Endodermal cell (in vitro differentiated cells): ENCODE measurements at regions not wholly inside any gene's neighbourhood (a gene's known extent, or its start where the extent isn't known, plus 50 kb on each side); places are given as distances from the start of the nearest gene placed in this dataset.

Source experiments
- DNase-seq: peaks from one replicate; pipeline ENCODE4 v3.0.0-alpha.2; 2017
- H3K27ac ChIP-seq: 2 replicates; pipeline ENCODE4 v1.5.1; 2013; ENCODE audit warnings: mild to moderate bottlenecking, low read depth, low read length, moderate library complexity
- H3K27me3 ChIP-seq: 2 replicates; pipeline ENCODE4 v1.6.1; 2013; ENCODE audit warnings: mild to moderate bottlenecking, low read length, moderate library complexity; ENCODE audit not compliant: insufficient read depth, control insufficient read depth, poor library complexity, severe bottlenecking
- H3K36me3 ChIP-seq: 2 replicates; pipeline ENCODE4 v1.7.0; 2013; ENCODE audit warnings: mild to moderate bottlenecking, low read length, moderate library complexity; ENCODE audit not compliant: control insufficient read depth, insufficient read depth
- H3K4me1 ChIP-seq: one replicate; pipeline ENCODE4 v1.7.0; 2013; ENCODE audit warnings: low read length; ENCODE audit not compliant: control insufficient read depth, insufficient read depth
- H3K4me3 ChIP-seq: 2 replicates; pipeline ENCODE4 v1.5.1; 2013; ENCODE audit warnings: mild to moderate bottlenecking, low read length, moderate library complexity
- H3K9ac ChIP-seq: 2 replicates; pipeline ENCODE4 v1.6.1; 2013; ENCODE audit warnings: mild to moderate bottlenecking, low read length, moderate library complexity; ENCODE audit not compliant: poor library complexity, severe bottlenecking; ENCODE audit errors: extremely low read depth
- H3K9me3 ChIP-seq: 2 replicates; pipeline ENCODE4 v1.6.1; 2013; ENCODE audit warnings: mild to moderate bottlenecking, low read length, moderate library complexity; ENCODE audit not compliant: control insufficient read depth
- H3K27ac Mint-ChIP-seq: 2 replicates; pipeline ENCODE4 v1.8.0; 2020; ENCODE audit warnings: mixed read lengths
- H3K27me3 Mint-ChIP-seq: 2 replicates; pipeline ENCODE4 v1.8.0; 2021; ENCODE audit warnings: mild to moderate bottlenecking, mixed read lengths; ENCODE audit not compliant: insufficient read depth
- H3K36me3 Mint-ChIP-seq: 2 replicates; pipeline ENCODE4 v1.8.0; 2020; ENCODE audit warnings: low read depth, mixed read lengths
- H3K4me1 Mint-ChIP-seq: 2 replicates; pipeline ENCODE4 v1.8.0; 2020; ENCODE audit warnings: mixed read lengths
- H3K4me3 Mint-ChIP-seq: 2 replicates; pipeline ENCODE4 v1.8.0; 2020; ENCODE audit warnings: mild to moderate bottlenecking, moderate library complexity, mixed read lengths
- H3K9me3 Mint-ChIP-seq: 2 replicates; pipeline ENCODE4 v1.8.0; 2020; ENCODE audit warnings: mild to moderate bottlenecking, mixed read lengths
- WGBS, 2 experiments: methylation state at CpG; one replicate each; pipeline versions ENCODE4 v1.1.5 to v1.1.7; 2013; ENCODE audit warnings: missing lambda C conversion rate in 2 of 2, mixed read lengths in 1 of 2; ENCODE audit not compliant: insufficient coverage in 1 of 2, insufficient read length in 1 of 2; 5-methylcytosine and 5-hydroxymethylcytosine counted together
- TF ChIP-seq, protein P1 (sequence below): fragments of 200-600 bp; sonication (generic); conservative IDR thresholded peaks from 2 replicates; pipeline ENCODE4 v1.5.0; 2021; ENCODE audit warnings: antibody characterized with exemption, mild to moderate bottlenecking

DNA sequence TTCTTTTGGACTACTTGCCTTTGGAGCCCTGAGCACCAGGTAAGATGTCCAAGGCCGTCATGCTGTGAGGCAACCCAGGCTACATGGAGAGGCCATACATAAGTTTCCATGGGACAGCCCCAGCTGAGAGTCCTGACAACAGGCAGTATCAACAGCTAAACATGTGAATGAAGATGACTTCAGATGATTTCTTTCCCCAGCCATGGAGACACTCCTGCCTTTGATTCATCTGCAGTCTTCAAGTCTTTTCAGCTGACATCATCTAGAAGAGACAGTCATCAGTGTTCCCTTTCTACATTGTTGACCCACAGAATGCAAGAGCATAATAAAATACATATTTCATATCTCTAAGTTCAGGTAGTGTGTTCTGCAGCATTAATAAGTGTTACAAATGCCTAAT lies 398.7 kb downstream of the BTG1 start:
- H3K4me1 Mint-ChIP-seq = no peaks in the 10 kb centered on the region
- Histone ChIP-seq H3K27ac (no peak overlapping the region), H3K36me3 (no peaks in the 10 kb centered on the region), H3K9ac (no peak overlapping the region), H3K9me3 (no peaks in the 10 kb centered on the region), H3K27me3 (no peaks in the 10 kb centered on the region), H3K4me1 (no peaks in the 10 kb centered on the region), H3K4me3 (no peak overlapping the region)
- TF ChIP-seq, protein P1, sequence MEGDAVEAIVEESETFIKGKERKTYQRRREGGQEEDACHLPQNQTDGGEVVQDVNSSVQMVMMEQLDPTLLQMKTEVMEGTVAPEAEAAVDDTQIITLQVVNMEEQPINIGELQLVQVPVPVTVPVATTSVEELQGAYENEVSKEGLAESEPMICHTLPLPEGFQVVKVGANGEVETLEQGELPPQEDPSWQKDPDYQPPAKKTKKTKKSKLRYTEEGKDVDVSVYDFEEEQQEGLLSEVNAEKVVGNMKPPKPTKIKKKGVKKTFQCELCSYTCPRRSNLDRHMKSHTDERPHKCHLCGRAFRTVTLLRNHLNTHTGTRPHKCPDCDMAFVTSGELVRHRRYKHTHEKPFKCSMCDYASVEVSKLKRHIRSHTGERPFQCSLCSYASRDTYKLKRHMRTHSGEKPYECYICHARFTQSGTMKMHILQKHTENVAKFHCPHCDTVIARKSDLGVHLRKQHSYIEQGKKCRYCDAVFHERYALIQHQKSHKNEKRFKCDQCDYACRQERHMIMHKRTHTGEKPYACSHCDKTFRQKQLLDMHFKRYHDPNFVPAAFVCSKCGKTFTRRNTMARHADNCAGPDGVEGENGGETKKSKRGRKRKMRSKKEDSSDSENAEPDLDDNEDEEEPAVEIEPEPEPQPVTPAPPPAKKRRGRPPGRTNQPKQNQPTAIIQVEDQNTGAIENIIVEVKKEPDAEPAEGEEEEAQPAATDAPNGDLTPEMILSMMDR = no peak
- DNase-seq = no peak
- no peak overlapping the region for H3K4me3 Mint-ChIP-seq
- H3K27ac Mint-ChIP-seq = no peak overlapping the region
- no peaks in the 10 kb centered on the region for H3K36me3 Mint-ChIP-seq
- H3K9me3 Mint-ChIP-seq = peaks cover 6% of the 10 kb centered on the region
- 86 to 93% methylated on average over 1 of the region's 1 CpG for whole genome bisulfite sequencing, 2 experiments
- no peaks in the 10 kb centered on the region for H3K27me3 Mint-ChIP-seq

DNA sequence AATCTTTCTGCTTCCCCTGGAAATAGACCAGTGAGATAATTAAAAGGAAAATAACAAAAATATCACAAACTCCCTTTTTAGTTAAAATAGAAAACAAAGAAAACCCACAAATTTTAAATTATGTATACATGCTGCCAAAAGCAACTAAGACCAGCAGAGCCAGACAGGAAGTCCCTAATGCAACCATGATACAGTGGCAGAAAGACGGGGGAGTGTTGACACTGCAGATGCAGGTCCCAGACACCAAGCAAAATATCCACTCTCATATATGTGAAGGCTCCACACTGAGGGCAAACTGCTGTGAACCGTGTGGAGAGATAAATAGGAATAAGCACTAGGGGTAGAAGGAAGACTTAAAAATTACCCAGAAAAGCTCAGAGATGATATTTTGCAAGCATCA lies 401.0 kb downstream of the BTG1 start:
- H3K36me3 ChIP-seq = no peaks in the 10 kb centered on the region
- Mint-ChIP-seq H3K27me3 (no peaks in the 10 kb centered on the region), H3K4me1 (no peaks in the 10 kb centered on the region), H3K27ac (no peak overlapping the region), H3K9me3 (no peaks in the 10 kb centered on the region), H3K4me3 (no peak overlapping the region), H3K36me3 (no peaks in the 10 kb centered on the region)
- TF ChIP-seq, protein P1 = no peak
- H3K27ac ChIP-seq = no peak overlapping the region
- 88% methylated on average over 2 of the region's 2 CpGs; no CpG with 5 or more reads in 1 of the 2 experiments for WGBS, 2 experiments
- no peak overlapping the region for H3K9ac ChIP-seq
- DNase-seq = no peak
- H3K4me3 ChIP-seq = no peak overlapping the region
- H3K9me3 ChIP-seq = no peaks in the 10 kb centered on the region
- no peaks in the 10 kb centered on the region for H3K4me1 ChIP-seq
- no peaks in the 10 kb centered on the region for H3K27me3 ChIP-seq

DNA sequence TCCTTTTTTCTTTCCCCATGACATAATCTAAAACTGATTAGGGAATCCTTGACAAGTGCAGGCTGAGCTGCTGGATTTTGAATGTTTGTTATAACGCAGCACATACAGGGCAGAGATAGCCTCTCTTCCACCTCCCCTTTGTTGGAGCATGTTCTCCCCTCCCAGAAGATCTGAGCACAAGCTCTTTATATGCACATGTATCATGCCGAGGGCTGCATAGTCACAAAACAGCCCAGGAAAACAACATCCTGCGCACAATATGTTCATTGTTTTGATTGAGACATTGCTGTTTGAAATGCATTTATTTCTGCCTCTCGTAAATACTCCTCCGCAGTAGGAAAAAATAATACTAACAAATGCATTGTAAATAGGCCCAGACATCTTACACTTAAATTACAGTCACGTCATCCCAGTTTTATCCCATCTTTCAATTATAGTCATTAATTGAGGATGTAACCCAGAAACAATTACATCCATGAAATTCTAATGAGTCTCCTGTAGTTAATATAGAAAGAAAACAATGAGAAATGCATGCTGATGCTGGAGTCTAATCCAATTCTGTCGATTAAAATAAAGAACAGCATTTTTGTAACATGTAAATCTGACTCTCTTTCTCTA lies 401.8 kb downstream of the BTG1 start:
- 90 to 94% methylated on average over 2 to 7 of the region's 7 CpGs for WGBS, 2 experiments
- H3K27me3 ChIP-seq = no peaks in the 10 kb centered on the region
- Mint-ChIP-seq H3K27ac (no peak overlapping the region), H3K4me1 (no peaks in the 10 kb centered on the region), H3K27me3 (no peaks in the 10 kb centered on the region), H3K36me3 (no peaks in the 10 kb centered on the region), H3K9me3 (no peaks in the 10 kb centered on the region), H3K4me3 (no peak overlapping the region)
- H3K4me1 ChIP-seq = no peaks in the 10 kb centered on the region
- no peaks in the 10 kb centered on the region for H3K9me3 ChIP-seq
- H3K27ac ChIP-seq = no peak overlapping the region
- DNase-seq = no peak
- TF ChIP-seq, protein P1 = no peak
- H3K9ac ChIP-seq = no peak overlapping the region
- H3K4me3 ChIP-seq = no peak overlapping the region
- H3K36me3 ChIP-seq = no peaks in the 10 kb centered on the region
